Activated T-cell treated with anti-CD3 and anti-CD28 coated beads, Interleukin-2, amount 50 U/mL, for 72 hours (primary cell): ENCODE measurements at regions not wholly inside any gene's neighbourhood (a gene's known extent, or its start where the extent isn't known, plus 50 kb on each side); places are given as distances from the start of the nearest gene placed in this dataset.

Experiments
- ATAC-seq, 2 donors: fragments of 150-1000 bp; cut with Tn5 transposase; replicated peaks in 1 of 2; 2 replicates each; pipeline ENCODE4 v1.10.0; 2021; ENCODE audit warnings: moderate library complexity in 2 of 2, mild to moderate bottlenecking in 1 of 2
- DNase-seq, 2 donors: peaks; one replicate each; pipeline ENCODE4 v3.0.0; 2021 to 2022; ENCODE audit warnings: mixed read lengths in 1 of 2
- H3K27ac Mint-ChIP-seq: one replicate; pipeline ENCODE4 v1.8.0; 2022; ENCODE audit warnings: mild to moderate bottlenecking, moderate library complexity, mixed read lengths
- H3K27me3 Mint-ChIP-seq: one replicate; pipeline ENCODE4 v1.8.0; 2022; ENCODE audit warnings: low read depth, mixed read lengths
- H3K36me3 Mint-ChIP-seq, 2 donors: one replicate each; pipeline ENCODE4 v1.8.0; 2022; ENCODE audit warnings: mixed read lengths in 2 of 2, mild to moderate bottlenecking in 1 of 2; ENCODE audit not compliant: insufficient read depth in 2 of 2
- H3K4me1 Mint-ChIP-seq: one replicate; pipeline ENCODE4 v1.8.0; 2022; ENCODE audit warnings: low read depth, mixed read lengths
- H3K4me3 Mint-ChIP-seq, 2 donors: one replicate each; pipeline ENCODE4 v1.8.0; 2022; ENCODE audit warnings: mild to moderate bottlenecking in 2 of 2, mixed read lengths in 2 of 2, moderate library complexity in 2 of 2
- H3K9me3 Mint-ChIP-seq, 2 donors: one replicate each; pipeline ENCODE4 v1.8.0; 2022; ENCODE audit warnings: mixed read lengths in 2 of 2

DNA sequence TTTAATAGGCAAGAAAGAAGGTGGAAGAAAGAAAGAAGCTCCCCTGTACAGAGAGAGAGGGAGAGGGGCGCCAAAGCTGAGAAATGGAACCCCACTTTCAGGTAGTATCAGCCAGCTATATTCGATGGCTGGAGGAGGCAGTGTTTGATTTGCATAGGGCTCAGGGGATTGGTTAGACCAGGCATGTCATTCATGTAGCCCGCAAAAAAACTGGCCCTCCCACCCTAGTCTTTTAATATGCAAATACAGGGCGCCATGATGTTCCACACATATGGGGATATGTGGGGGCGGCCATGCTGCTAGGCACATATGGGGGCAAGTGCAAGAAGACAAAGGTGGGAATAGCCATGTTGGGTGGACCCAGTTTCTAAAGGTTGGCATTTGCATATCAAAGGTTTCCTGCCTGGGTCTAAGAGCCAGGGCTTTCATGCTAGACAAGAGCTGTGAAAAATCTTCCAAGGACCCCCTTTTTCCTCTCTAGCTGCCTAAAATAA lies 174.4 kb upstream of the ADRA1B start:
- H3K36me3 Mint-ChIP-seq: peaks cover 1 to 2% of the 10 kb centered on the region in 2 donors
- H3K27ac Mint-ChIP-seq: no peak overlapping the region
- H3K4me1 Mint-ChIP-seq: no peaks in the 10 kb centered on the region
- peaks cover 20% of the 10 kb centered on the region for H3K27me3 Mint-ChIP-seq
- H3K9me3 Mint-ChIP-seq: no peaks in the 10 kb centered on the region
- DNase-seq (no peak), ATAC-seq (no peak)
- no peak overlapping the region for H3K4me3 Mint-ChIP-seq

DNA sequence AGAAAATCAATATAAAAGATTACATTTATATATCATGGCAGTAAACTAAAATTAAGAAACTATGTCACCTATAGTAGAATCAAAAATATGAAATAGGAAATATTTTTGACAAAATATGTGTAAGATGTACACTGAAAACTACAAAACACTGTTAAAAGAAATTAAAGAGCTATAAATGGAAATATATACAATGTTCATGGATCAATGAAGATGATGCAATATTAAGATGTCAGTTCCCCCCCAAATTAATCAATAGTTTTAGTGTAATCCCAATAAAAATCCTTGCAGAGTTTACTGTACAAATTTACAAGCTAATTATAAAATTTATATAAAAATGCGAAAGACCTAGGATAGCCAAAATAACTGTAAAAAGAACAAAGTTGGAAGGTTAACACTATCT lies 173.0 kb upstream of the ADRA1B start:
- ATAC-seq (no peak), DNase-seq (no peak)
- Mint-ChIP-seq H3K36me3 (peaks cover 1 to 2% of the 10 kb centered on the region in 2 donors), H3K4me1 (no peaks in the 10 kb centered on the region), H3K9me3 (no peaks in the 10 kb centered on the region), H3K4me3 (no peak overlapping the region), H3K27ac (no peak overlapping the region), H3K27me3 (peaks cover 11% of the 10 kb centered on the region)

DNA sequence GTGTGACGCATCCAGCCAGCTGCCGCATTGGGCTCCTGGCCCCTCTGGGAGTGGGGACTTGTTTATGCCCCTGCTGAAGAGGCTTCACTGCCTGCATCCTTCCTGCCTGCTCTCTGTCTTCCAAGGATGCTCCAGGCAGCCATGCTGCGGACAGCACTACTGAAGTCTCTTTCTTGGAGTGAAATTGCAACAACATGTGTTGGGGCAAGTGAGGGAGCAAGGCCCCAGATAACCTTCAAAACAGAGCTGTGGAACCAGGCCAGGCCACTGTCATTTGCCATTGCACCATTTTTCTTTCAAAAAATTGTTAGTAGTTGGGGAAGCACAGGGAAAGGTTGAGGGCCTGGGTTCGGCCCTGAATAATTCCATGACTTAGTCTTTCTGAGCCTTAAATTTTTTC lies 169.6 kb upstream of the ADRA1B start:
- H3K27me3 Mint-ChIP-seq: no peaks in the 10 kb centered on the region

GRCh38 chr5:159749146-159749545 lies 167.1 kb upstream of the ADRA1B start:
- Mint-ChIP-seq H3K4me3 (no peak overlapping the region), H3K4me1 (no peaks in the 10 kb centered on the region)
- ATAC-seq: no peak

More for the DNA sequence above, 169.6 kb upstream of the ADRA1B start:
- Mint-ChIP-seq H3K4me3 (no peak overlapping the region), H3K27ac (no peak overlapping the region), H3K9me3 (peaks cover 0 to 1% of the 10 kb centered on the region in 2 donors), H3K4me1 (no peaks in the 10 kb centered on the region), H3K36me3 (peaks cover 1 to 3% of the 10 kb centered on the region in 2 donors)
- no peak for ATAC-seq
- no peak for DNase-seq

DNA sequence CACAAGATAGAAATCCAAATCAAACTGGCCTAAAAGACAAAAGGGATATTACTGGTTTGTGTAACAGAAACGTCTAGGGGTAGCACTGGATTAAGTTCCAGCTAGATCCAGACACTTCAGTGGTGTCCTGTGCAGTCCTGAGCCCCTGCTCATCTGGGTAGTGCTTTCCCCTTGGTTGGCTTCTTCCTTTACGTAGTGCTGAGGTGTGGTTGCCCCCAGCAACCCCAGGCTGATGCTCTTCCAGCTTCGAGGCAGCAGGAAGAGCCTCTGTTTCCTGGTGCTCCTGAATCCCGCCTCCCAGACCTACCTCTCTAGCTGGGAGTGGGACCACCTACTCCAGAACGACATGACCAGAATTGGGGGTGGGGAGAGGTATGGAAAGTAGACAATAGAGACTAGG lies 166.1 kb upstream of the ADRA1B start:
- no peak overlapping the region for H3K27ac Mint-ChIP-seq
- ATAC-seq: no peak
- no peaks in the 10 kb centered on the region for H3K4me1 Mint-ChIP-seq
- no peak for DNase-seq
- no peak overlapping the region for H3K4me3 Mint-ChIP-seq
- peaks cover 3% of the 10 kb centered on the region in 2 donors for H3K36me3 Mint-ChIP-seq
- no peaks in the 10 kb centered on the region for H3K27me3 Mint-ChIP-seq
- H3K9me3 Mint-ChIP-seq: peaks cover 2 to 5% of the 10 kb centered on the region in 2 donors

More at GRCh38 chr5:159749146-159749545, 167.1 kb upstream of the ADRA1B start:
- Mint-ChIP-seq H3K27me3 (no peaks in the 10 kb centered on the region), H3K27ac (no peak overlapping the region), H3K36me3 (peaks cover 3% of the 10 kb centered on the region in 2 donors), H3K9me3 (peaks cover 2 to 5% of the 10 kb centered on the region in 2 donors)
- DNase-seq: no peak

GRCh38 chr5:159751459-159751858 lies 164.8 kb upstream of the ADRA1B start:
- ATAC-seq (no peak), DNase-seq (no peak)
- no peaks in the 10 kb centered on the region for H3K27me3 Mint-ChIP-seq
- no peaks in the 10 kb centered on the region for H3K4me1 Mint-ChIP-seq
- H3K4me3 Mint-ChIP-seq: no peak overlapping the region
- peaks cover 3% of the 10 kb centered on the region in 2 donors for H3K36me3 Mint-ChIP-seq
- no peak overlapping the region for H3K27ac Mint-ChIP-seq
- peaks cover 2 to 5% of the 10 kb centered on the region in 2 donors for H3K9me3 Mint-ChIP-seq

- Mint-ChIP-seq H3K36me3 (peaks cover 3% of the 10 kb centered on the region in 2 donors), H3K27me3 (no peaks in the 10 kb centered on the region), H3K4me1 (no peaks in the 10 kb centered on the region), H3K4me3 (no peak overlapping the region), H3K27ac (no peak overlapping the region), H3K9me3 (peaks cover 2 to 5% of the 10 kb centered on the region in 2 donors)
- DNase-seq (no peak), ATAC-seq (no peak)
Observed at GRCh38 chr5:159752622-159753275, 163.5 kb upstream of the ADRA1B start.

GRCh38 chr5:159758189-159758588 lies 158.1 kb upstream of the ADRA1B start:
- Mint-ChIP-seq H3K9me3 (no peaks in the 10 kb centered on the region), H3K27ac (no peak overlapping the region), H3K4me3 (no peak overlapping the region), H3K36me3 (no peaks in the 10 kb centered on the region), H3K27me3 (peaks cover 7% of the 10 kb centered on the region), H3K4me1 (no peaks in the 10 kb centered on the region)
- DNase-seq (no peak), ATAC-seq (no peak)

- Mint-ChIP-seq H3K4me1 (peaks cover 11% of the 10 kb centered on the region), H3K36me3 (no peaks in the 10 kb centered on the region), H3K27ac (no peak overlapping the region), H3K9me3 (no peaks in the 10 kb centered on the region), H3K27me3 (peaks cover 11% of the 10 kb centered on the region), H3K4me3 (no peak overlapping the region)
- DNase-seq: no peak
- no peak for ATAC-seq
Observed at GRCh38 chr5:159759791-159760290, 156.4 kb upstream of the ADRA1B start.

- no peak for ATAC-seq
- no peak for DNase-seq
Observed at GRCh38 chr5:159762921-159763320, 153.4 kb upstream of the ADRA1B start.

DNA sequence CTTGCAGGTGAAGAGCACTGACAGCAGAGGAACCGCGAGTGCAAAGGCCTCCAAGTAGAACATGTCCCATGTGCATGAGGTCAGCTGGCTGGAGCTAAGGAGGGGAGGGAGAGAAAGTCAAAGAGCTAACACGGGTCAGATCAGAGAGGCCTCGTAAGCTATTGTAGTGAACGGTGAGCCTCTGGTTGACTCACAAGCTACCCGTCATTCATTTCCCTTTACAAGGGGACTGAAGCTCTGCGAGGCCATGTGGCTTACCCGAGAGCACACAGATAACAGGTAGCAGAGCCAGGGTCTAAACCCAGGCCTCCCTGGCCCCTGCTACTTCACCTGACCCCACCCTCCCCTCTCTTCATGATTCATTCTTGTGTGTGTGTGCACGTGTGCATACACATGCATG lies 152.7 kb upstream of the ADRA1B start:
- Mint-ChIP-seq H3K9me3 (no peaks in the 10 kb centered on the region), H3K27me3 (peaks cover 33% of the 10 kb centered on the region), H3K4me1 (peaks cover 11% of the 10 kb centered on the region), H3K4me3 (no peak overlapping the region), H3K36me3 (no peaks in the 10 kb centered on the region), H3K27ac (no peak overlapping the region)
- ATAC-seq (peak in 1 of 2 donors; percentile 21), DNase-seq (no peak)

More at GRCh38 chr5:159762921-159763320, 153.4 kb upstream of the ADRA1B start:
- Mint-ChIP-seq H3K9me3 (no peaks in the 10 kb centered on the region), H3K36me3 (no peaks in the 10 kb centered on the region), H3K27ac (no peak overlapping the region), H3K27me3 (peaks cover 28% of the 10 kb centered on the region), H3K4me1 (peaks cover 11% of the 10 kb centered on the region), H3K4me3 (no peak overlapping the region)

GRCh38 chr5:159764283-159765134 lies 151.8 kb upstream of the ADRA1B start:
- H3K27me3 Mint-ChIP-seq: peaks cover 33% of the 10 kb centered on the region
- H3K4me3 Mint-ChIP-seq: no peak overlapping the region
- no peaks in the 10 kb centered on the region for H3K36me3 Mint-ChIP-seq
- DNase-seq: peak in 1 of 2 donors; percentile 13
- H3K4me1 Mint-ChIP-seq: peaks cover 11% of the 10 kb centered on the region
- H3K27ac Mint-ChIP-seq: no peak overlapping the region
- H3K9me3 Mint-ChIP-seq: no peaks in the 10 kb centered on the region
- peak; percentile 29 to 62 for ATAC-seq

- Mint-ChIP-seq H3K9me3 (no peaks in the 10 kb centered on the region), H3K27me3 (peaks cover 33% of the 10 kb centered on the region), H3K4me1 (peaks cover 11% of the 10 kb centered on the region), H3K36me3 (no peaks in the 10 kb centered on the region), H3K4me3 (no peak overlapping the region), H3K27ac (no peak overlapping the region)
- no peak for ATAC-seq
- DNase-seq: no peak
Observed at GRCh38 chr5:159765135-159765433, 151.2 kb upstream of the ADRA1B start.
